ENCODE measurements at regions not wholly inside any gene's neighbourhood (a gene's known extent, or its start where the extent isn't known, plus 50 kb on each side); places are given as distances from the start of the nearest gene placed in this dataset.

DNA sequence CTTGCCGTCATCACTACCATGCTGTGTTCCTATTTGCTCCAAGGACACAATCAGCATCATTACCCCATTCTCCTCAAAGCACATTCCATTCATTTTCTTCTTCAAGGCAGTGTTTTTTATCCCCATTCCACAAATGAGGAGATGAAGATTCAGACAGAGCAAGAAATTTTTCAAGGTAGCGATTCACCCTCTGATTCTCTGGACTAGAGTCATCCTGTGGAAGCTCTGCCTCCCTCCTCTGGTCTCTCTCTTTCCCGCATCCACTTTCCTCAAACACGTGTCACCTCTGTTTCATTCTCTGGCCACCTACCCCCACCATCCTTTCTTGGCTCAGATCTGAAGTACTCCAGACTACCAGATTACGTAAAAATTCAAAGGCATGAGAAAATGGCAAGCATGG lies 297.9 kb downstream of the SOX11 start:
- no peak for DNase-seq (ENCODE audit: low spot score)

- DNase-seq (ENCODE audit: low spot score): no peak
These were observed 299.3 kb downstream of the SOX11 start for GRCh38 chr2:5991305-5991968.

- DNase-seq (ENCODE audit: low spot score): no peak
These were observed 303.6 kb downstream of the SOX11 start for GRCh38 chr2:5995832-5996231.

DNA sequence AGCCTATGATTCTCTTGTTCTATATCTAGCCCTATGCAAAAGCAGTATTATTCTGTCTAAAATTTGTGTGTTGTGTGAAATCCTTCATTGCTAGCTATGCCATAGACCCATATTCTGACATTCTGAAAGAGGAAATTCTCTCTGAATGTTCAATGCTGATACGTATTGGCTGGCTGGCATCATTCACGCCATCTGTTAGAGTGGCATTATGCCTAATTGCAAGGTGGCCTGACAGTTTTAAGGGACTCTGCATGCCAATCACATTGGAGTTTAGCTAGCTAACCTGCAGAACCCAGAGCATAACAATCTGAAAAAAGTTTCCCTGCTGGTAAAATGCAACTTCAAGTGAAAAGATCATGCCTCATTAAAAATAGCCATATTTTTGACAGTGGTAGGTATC lies 316.0 kb downstream of the SOX11 start:
- no peak for DNase-seq (ENCODE audit: low spot score)

- DNase-seq (ENCODE audit: low spot score): no peak
These were observed 316.5 kb downstream of the SOX11 start for GRCh38 chr2:6008726-6009125.

DNA sequence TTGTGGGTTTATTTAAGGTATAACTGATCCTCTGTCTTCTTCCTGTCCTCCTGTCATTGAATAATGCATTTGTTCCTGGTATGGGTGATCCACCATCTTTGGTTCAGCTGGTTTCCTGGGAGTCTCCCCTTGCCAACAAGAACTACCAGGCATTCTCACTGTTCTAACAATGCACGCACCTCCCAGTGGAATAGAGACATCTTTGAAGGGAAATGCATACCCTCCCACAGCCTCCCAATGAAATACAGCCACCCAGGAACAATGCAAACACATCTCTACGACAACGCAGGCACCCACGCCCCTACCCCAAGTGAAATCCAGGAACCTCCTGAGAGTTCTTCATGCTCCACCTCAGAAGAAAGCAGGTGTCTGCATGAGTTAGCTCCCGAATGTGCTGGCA lies 318.0 kb downstream of the SOX11 start:
- no peak for DNase-seq (ENCODE audit: low spot score)

GRCh38 chr2:6011921-6012320 lies 319.7 kb downstream of the SOX11 start:
- no peak for DNase-seq (ENCODE audit: low spot score)

GRCh38 chr2:6017736-6018286 lies 325.6 kb downstream of the SOX11 start:
- DNase-seq (ENCODE audit: low spot score): no peak

DNA sequence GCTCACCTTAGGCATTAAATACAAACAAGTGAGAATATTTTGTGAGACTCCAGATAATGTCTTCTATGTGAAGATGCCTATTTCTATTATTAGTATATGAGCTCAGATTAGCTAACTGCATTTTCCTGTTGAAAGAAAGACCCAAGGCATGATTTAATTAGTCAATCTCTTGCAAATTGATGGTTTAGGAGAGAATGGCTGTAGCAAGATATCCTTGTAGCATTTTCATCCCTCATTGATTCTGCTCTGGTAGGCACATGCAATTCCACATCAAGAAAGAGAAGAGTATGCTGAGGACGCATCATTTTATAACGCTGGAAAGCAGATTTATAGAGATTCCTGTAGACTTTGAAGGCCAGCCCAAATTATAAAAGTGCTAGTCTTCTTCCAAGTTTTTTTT lies 332.0 kb downstream of the SOX11 start:
- DNase-seq (ENCODE audit: low spot score): no peak

DNA sequence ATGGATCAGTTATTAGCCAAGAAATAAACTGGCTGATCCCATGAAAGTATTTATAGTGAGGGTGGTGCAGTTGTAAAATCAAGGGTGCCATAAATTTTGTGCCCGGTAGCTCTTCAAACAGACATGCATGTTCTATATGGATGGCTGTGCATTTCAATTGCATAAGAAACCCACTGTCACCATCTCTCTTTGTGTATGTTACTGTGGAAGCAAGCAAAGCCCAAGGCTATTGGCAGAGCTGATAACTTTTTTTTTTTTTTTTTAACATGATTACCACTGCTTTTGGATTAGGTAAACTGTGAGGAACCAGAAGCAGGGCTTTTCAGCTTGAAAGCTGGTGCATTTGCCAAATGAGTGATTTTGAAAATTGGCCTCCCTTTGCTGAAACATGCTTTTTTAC lies 332.6 kb downstream of the SOX11 start:
- DNase-seq (ENCODE audit: low spot score): no peak

DNA sequence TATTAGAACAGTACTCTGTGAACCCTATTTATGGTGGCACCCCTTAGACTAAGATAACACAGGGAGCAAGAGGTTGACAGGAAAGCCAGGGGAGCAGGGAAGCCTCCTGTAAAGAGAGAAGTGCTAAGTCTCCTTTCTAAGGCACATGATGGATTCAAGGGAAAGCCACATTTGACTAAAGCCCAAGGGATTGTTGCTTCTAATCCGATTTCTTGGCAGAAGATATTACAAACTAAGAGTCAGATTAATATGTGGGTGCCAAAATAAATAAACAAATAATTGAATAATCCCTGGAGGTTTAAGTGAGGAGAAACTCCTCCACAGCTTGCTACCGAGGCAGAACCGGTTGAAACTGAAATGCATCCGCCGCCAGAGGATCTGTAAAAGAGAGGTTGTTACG lies 333.2 kb downstream of the SOX11 start:
- DNase-seq (ENCODE audit: low spot score): no peak

DNA sequence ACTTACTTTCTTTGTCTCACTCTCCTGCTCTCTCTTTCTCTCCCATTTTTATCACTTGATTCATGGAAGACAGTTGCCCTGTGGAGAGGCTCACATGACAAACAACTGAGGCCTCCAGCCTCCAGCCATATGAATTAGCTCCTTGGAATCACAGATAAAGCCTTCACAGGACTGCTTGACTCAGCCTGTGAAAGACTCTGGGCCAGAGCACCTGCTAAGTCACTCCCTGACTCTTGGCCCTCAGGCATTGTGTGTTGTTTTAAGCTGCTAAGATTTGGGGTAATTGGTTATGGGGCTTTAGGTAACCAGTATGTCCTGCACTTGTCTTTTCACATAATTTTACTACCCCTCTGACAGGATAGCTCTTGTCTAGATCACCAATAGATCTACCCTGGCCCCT lies 334.9 kb downstream of the SOX11 start:
- DNase-seq (ENCODE audit: low spot score): no peak

GRCh38 chr2:6031200-6031867 lies 339.1 kb downstream of the SOX11 start:
- no peak for DNase-seq (ENCODE audit: low spot score)

DNA sequence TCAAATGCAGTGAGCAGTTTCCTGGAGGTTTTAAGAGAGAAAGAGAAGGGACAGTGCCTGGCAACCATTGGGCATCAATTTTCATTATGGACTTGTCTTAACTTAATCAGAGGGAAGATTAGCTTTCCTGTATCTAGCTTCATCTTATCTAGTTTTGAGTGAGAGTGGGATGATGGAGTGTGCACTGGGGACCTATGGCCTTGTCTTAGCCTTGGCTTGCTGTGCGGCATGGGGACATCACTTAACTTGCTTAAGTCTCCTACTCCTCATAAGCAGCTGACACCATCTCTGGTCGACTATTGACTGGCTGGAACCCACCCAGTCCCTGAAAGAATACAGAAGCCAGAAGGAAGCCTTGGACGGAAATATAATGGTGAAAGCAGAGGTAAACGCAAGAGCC lies 344.0 kb downstream of the SOX11 start:
- no peak for DNase-seq (ENCODE audit: low spot score)

- no peak for DNase-seq (ENCODE audit: low spot score)
These were observed 351.1 kb downstream of the SOX11 start for GRCh38 chr2:6043238-6043637.

DNA sequence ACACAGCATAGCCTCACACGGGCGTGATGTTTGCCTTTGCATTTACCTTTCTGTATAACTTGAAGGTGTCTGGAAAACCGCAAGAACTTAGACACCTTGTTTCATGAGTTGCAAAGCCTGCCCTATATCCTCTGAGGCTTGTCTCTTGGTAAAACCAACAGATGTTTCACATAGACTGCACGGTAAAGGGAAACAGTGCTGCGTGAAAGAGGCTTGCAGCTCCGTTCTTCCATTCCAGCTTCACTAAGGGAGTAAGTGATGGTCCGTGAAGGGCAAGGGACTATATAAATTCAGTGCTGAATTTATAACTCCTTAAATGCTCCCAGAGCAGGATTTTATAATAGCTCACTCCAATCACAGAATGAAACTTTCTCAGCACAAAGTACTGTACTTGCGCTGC lies 360.5 kb downstream of the SOX11 start:
- no peak for DNase-seq (ENCODE audit: low spot score)

DNA sequence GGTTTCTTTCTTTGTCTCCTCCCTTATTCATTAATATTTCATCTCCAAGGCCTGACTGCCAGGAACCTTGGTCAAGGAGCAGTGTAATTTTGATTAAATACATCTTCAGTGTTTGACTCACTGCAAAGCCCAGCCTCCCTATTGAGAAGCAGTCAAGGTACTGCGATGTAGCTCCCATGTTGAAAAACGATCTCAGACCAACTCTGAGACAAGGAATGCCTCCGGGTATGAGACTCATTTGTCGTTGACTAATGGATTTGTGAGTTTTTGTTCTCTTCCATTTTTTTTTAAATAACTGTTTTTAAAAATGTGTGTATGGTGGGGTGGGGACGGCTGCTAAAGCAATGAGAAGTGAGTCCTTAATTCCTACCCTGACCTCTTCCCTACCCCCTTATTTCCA lies 361.6 kb downstream of the SOX11 start:
- no peak for DNase-seq (ENCODE audit: low spot score)

GRCh38 chr2:6054161-6054671 lies 362.0 kb downstream of the SOX11 start:
- DNase-seq (ENCODE audit: low spot score): no peak

DNA sequence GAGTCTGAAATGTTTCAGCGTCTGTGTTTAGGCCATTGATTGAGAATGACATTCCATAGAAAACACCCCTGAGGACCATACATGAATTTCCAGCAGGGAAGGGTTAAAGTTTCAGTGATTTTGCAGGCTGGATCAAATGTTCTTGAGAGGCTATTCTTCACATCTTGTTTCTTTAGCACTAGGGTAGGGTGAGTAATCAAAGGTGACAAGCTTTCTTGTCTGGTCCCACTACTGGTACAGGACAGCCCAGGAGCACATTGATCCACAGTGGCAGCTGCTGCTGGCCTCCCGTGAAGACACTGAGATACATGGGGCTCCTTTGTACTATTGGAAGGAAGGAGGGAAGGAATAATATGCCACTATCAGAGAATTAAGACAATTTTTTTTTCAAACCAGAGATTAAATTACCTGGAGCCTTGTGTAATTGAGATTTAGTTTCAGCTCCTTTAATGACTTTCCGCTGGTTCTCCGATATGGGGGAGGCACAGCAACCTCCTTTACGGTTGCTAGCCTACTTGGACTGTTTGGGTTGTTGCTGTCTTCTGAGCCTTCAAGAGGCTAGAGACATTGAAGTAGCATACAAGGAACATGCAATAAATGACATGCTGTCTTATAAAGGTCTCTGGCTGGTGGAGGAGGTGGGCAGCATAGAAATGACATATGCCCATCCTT lies 368.9 kb downstream of the SOX11 start:
- DNase-seq (ENCODE audit: low spot score): no peak

DNA sequence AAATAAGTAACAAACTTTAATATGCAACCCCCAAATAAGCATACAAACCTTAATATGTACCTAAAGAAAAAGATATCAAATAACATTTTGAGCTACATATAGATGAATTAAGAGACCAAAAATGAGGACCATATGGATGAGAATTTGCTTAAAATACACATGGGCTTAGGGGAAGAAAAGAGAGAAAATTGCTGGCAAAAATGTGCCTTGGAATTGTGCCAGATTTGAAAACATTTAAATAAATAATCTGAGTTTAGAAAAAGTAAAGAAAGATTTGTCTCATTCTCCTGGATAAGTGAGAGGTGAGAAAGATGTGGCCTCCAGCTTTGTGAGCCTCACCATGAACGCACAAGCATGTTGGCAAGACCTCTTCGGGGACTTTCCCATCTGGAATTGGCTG lies 372.6 kb downstream of the SOX11 start:
- no peak for DNase-seq (ENCODE audit: low spot score)

- DNase-seq (ENCODE audit: low spot score): no peak
These were observed 373.5 kb downstream of the SOX11 start for GRCh38 chr2:6065703-6066102.

GRCh38 chr2:6067089-6067488 lies 374.9 kb downstream of the SOX11 start:
- no peak for DNase-seq (ENCODE audit: low spot score)

DNA sequence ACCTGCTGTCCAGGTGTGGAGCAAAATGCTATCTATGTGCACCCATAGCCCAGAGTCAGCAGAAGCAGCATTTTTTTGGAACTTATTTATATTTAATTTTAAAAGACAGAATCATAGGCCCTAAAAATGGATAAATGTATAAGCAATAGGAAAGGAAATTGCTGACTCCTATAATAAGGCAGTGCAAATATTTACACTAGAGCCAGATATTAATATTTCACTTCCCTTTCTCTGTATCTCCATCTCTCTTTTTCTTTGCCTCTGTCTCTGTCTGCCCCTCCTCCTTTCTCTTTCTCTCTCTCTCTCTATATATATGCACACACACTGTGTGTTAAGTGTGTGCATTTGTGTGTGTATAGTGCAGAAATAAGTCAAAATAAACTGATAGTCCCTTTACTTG lies 375.6 kb downstream of the SOX11 start:
- no peak for DNase-seq (ENCODE audit: low spot score)

Data from ecto neural progenitor cell (in vitro differentiated cells).